ENCODE measurements at regions not wholly inside any gene's neighbourhood (a gene's known extent, or its start where the extent isn't known, plus 50 kb on each side); places are given as distances from the start of the nearest gene placed in this dataset.
"Not testable (repeated sequence)": the region's sequence is repeated elsewhere in the genome, so short reads cannot be mapped to it uniquely, and the experiment has no call there.

DNA sequence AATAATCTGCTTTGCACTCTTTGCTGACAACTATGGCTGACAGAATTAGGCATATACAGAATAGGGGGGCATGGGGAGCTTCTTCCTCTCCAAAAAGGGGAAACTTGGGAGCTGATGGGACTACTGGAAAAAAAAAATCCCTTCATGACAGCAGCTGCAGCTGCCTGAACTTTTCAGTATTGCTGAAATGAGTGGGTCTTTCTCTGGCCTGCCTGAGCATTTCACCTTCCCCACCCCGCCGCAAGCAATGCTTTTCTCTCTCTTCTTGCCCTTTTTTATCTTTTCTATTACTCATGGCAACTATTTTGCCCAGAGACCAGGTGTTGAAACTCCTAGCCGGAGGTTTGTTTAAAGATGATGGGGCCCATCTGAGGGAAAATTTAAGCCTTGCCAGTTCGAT is 244.9 kb downstream of the SEMA3D start:
- H3K27me3 Mint-ChIP-seq (ENCODE audit: low read depth): no peaks in the 10 kb centered on the region
- no peaks in the 10 kb centered on the region for H3K4me1 Mint-ChIP-seq (ENCODE audit: low read depth)
- H3K27ac Mint-ChIP-seq: no peak overlapping the region
- H3K4me3 Mint-ChIP-seq: no peak overlapping the region
- no peaks in the 10 kb centered on the region for H3K9me3 Mint-ChIP-seq
- DNase-seq (ENCODE audit: low spot score): no peak
- H3K36me3 Mint-ChIP-seq (ENCODE audit: low read depth): no peaks in the 10 kb centered on the region

GRCh38 chr7:84941291-84941690 is 245.6 kb downstream of the SEMA3D start:
- Mint-ChIP-seq H3K4me3 (no peak overlapping the region), H3K4me1 (ENCODE audit: low read depth) (no peaks in the 10 kb centered on the region), H3K27me3 (ENCODE audit: low read depth) (no peaks in the 10 kb centered on the region), H3K9me3 (no peaks in the 10 kb centered on the region), H3K27ac (no peak overlapping the region), H3K36me3 (ENCODE audit: low read depth) (no peaks in the 10 kb centered on the region)
- DNase-seq (ENCODE audit: low spot score): no peak

DNA sequence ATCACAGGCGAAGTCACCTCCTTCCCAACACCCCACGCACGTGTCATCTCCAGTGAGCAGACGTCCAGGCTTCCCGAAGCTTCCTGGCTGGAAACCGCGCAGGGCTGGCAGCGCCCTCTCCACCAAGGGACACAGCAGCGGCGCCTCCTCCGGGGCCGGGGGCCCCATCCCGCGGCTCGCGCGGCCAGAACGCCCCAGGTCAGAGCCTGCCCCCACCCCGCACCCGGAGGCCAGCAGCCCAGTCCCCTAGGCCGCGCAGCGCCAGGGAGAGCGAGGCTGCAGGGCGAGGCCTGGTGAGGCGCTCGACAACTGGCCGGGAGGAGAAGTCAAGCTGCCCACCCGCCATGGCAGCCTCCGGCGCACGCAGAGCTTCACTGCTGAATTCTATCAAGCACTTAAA is 247.0 kb downstream of the SEMA3D start:
- no peak overlapping the region for H3K4me3 Mint-ChIP-seq

GRCh38 chr7:84939442-84939841 is 247.4 kb downstream of the SEMA3D start:
- no peak overlapping the region for H3K27ac Mint-ChIP-seq
- no peaks in the 10 kb centered on the region for H3K4me1 Mint-ChIP-seq (ENCODE audit: low read depth)
- H3K27me3 Mint-ChIP-seq (ENCODE audit: low read depth): no peaks in the 10 kb centered on the region
- H3K36me3 Mint-ChIP-seq (ENCODE audit: low read depth): no peaks in the 10 kb centered on the region
- no peak overlapping the region for H3K4me3 Mint-ChIP-seq
- H3K9me3 Mint-ChIP-seq: no peaks in the 10 kb centered on the region
- no peak for DNase-seq (ENCODE audit: low spot score)

More for the DNA sequence above, 247.0 kb downstream of the SEMA3D start:
- Mint-ChIP-seq H3K27ac (no peak overlapping the region), H3K27me3 (ENCODE audit: low read depth) (no peaks in the 10 kb centered on the region), H3K36me3 (ENCODE audit: low read depth) (no peaks in the 10 kb centered on the region), H3K4me1 (ENCODE audit: low read depth) (no peaks in the 10 kb centered on the region), H3K9me3 (no peaks in the 10 kb centered on the region)
- no peak for DNase-seq (ENCODE audit: low spot score)

DNA sequence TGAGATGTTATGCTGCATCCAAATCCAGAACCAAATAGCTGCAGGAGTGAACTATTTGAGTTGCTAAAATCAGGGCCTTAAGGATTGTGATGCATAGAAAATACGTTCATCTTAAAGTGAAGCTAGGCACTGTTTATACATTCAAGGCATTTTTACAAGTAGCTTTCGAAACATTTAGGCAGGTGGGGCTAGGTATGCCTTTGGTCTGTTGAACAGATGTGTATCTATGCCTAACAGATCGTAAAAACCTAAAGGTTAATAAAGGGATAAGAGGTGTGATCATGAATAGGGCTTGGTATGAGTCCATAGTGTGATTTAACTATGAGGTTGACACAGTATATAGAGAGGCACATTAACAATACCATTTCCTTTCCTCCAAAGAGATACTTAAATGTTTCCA is 262.5 kb downstream of the SEMA3D start:
- H3K4me1 Mint-ChIP-seq (ENCODE audit: low read depth): no peaks in the 10 kb centered on the region
- H3K36me3 Mint-ChIP-seq (ENCODE audit: low read depth): no peaks in the 10 kb centered on the region
- H3K27me3 Mint-ChIP-seq (ENCODE audit: low read depth): no peaks in the 10 kb centered on the region
- DNase-seq (ENCODE audit: low spot score): no peak
- no peak overlapping the region for H3K4me3 Mint-ChIP-seq
- no peaks in the 10 kb centered on the region for H3K9me3 Mint-ChIP-seq
- no peak overlapping the region for H3K27ac Mint-ChIP-seq

DNA sequence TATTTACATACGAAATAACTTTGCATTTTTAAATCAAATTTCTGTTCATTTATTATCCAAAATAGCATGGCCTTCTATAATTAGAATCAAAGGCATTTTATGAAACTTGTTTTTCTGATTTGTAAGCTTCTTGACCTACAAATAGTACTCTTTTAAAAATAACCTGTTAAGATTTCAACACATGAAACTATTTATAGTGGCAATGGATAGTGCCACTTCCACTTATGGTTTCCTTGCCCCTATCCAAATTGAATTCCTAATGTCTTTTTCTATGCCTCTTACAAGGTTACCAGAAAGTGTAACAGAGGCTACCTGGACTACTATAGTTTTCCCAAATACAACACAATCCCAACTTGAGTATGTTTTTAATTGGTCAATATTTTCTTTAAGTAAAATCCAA is 263.5 kb downstream of the SEMA3D start:
- Mint-ChIP-seq H3K27me3 (ENCODE audit: low read depth) (no peaks in the 10 kb centered on the region), H3K36me3 (ENCODE audit: low read depth) (no peaks in the 10 kb centered on the region), H3K4me1 (ENCODE audit: low read depth) (no peaks in the 10 kb centered on the region), H3K4me3 (no peak overlapping the region), H3K9me3 (no peaks in the 10 kb centered on the region), H3K27ac (no peak overlapping the region)
- no peak for DNase-seq (ENCODE audit: low spot score)

DNA sequence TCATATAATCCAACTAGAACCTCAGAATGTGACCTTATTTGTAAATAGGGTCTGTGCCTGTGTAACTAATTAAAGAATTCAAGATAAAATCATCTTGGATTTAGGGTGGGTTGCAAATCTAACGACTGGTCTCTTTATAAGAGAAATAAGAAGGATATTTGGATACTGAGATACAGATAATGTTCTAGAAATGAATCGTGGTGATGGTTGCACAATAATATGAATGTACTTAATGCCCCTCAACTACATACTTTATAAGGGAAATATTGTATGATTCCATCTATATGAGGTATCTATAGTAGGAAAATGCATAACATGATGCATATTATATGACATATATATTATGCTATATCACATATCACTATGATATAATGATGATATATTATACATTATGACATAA is 265.7 kb downstream of the SEMA3D start:
- H3K27ac Mint-ChIP-seq: no peak overlapping the region
- H3K27me3 Mint-ChIP-seq (ENCODE audit: low read depth): no peaks in the 10 kb centered on the region
- no peaks in the 10 kb centered on the region for H3K36me3 Mint-ChIP-seq (ENCODE audit: low read depth)
- DNase-seq (ENCODE audit: low spot score): no peak
- H3K4me1 Mint-ChIP-seq (ENCODE audit: low read depth): no peaks in the 10 kb centered on the region
- H3K4me3 Mint-ChIP-seq: no peak overlapping the region
- H3K9me3 Mint-ChIP-seq: no peaks in the 10 kb centered on the region

- not testable (repeated sequence) for H3K4me3 Mint-ChIP-seq; H3K36me3 Mint-ChIP-seq (ENCODE audit: low read depth); H3K4me1 Mint-ChIP-seq (ENCODE audit: low read depth); H3K27ac Mint-ChIP-seq; H3K27me3 Mint-ChIP-seq (ENCODE audit: low read depth); DNase-seq (ENCODE audit: low spot score); H3K9me3 Mint-ChIP-seq
Measured at GRCh38 chr7:84916973-84917372, 269.9 kb downstream of the SEMA3D start.

- H3K27me3 Mint-ChIP-seq (ENCODE audit: low read depth): no peaks in the 10 kb centered on the region
- DNase-seq (ENCODE audit: low spot score): no peak
- H3K9me3 Mint-ChIP-seq: no peaks in the 10 kb centered on the region
- no peaks in the 10 kb centered on the region for H3K36me3 Mint-ChIP-seq (ENCODE audit: low read depth)
- H3K4me3 Mint-ChIP-seq: no peak overlapping the region
- no peaks in the 10 kb centered on the region for H3K4me1 Mint-ChIP-seq (ENCODE audit: low read depth)
- H3K27ac Mint-ChIP-seq: no peak overlapping the region
Measured at GRCh38 chr7:84916161-84916560, 270.7 kb downstream of the SEMA3D start.

GRCh38 chr7:84914598-84914997 is 272.3 kb downstream of the SEMA3D start:
- Mint-ChIP-seq H3K36me3 (ENCODE audit: low read depth) (no peaks in the 10 kb centered on the region), H3K4me1 (ENCODE audit: low read depth) (no peaks in the 10 kb centered on the region), H3K9me3 (no peaks in the 10 kb centered on the region), H3K27ac (no peak overlapping the region), H3K4me3 (no peak overlapping the region), H3K27me3 (ENCODE audit: low read depth) (no peaks in the 10 kb centered on the region)
- no peak for DNase-seq (ENCODE audit: low spot score)

DNA sequence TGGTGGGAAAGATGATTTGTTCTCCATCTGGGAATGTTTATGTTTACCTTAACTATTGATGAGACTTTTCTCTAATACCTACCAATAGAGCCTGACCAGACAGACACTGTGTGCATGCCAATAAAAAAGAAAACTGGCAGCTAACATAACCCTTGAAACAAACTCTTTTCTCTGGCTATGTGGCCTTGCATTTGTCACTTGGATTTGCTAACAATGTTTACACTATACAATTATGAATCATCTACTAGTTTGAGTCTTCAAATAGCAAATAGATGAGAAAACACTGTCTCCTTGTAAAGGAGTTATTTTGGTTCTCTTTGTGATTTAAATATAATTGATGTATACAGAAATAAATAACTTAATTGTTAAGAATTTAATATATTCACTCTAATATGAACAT is 273.1 kb downstream of the SEMA3D start:
- Mint-ChIP-seq H3K27me3 (ENCODE audit: low read depth) (no peaks in the 10 kb centered on the region), H3K4me1 (ENCODE audit: low read depth) (no peaks in the 10 kb centered on the region), H3K9me3 (no peaks in the 10 kb centered on the region), H3K36me3 (ENCODE audit: low read depth) (no peaks in the 10 kb centered on the region), H3K4me3 (no peak overlapping the region), H3K27ac (no peak overlapping the region)
- no peak for DNase-seq (ENCODE audit: low spot score)

- no peaks in the 10 kb centered on the region for H3K27me3 Mint-ChIP-seq (ENCODE audit: low read depth)
- H3K4me3 Mint-ChIP-seq: no peak overlapping the region
- no peak for DNase-seq (ENCODE audit: low spot score)
- no peaks in the 10 kb centered on the region for H3K9me3 Mint-ChIP-seq
- no peak overlapping the region for H3K27ac Mint-ChIP-seq
- H3K4me1 Mint-ChIP-seq (ENCODE audit: low read depth): no peaks in the 10 kb centered on the region
- H3K36me3 Mint-ChIP-seq (ENCODE audit: low read depth): no peaks in the 10 kb centered on the region
Measured at GRCh38 chr7:84912993-84913635, 273.7 kb downstream of the SEMA3D start.

DNA sequence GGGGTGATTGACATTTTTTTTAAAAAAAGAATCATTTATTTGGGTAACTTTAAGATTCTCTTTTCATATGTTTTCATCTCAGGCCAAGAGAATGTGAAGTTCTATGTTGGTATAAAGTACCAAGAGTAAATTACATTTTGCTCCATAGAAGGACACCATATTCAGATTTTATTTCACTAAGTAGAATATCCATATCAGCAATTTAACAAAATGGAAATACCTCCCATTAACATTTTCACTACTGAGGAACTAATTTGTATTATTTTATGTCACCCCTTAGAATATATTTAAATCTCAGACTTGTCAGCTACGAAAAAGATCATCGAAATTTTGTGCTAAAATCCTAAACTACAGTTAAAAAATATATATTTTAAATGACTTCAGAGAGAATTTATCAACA is 274.3 kb downstream of the SEMA3D start:
- no peak overlapping the region for H3K27ac Mint-ChIP-seq
- no peaks in the 10 kb centered on the region for H3K36me3 Mint-ChIP-seq (ENCODE audit: low read depth)
- H3K27me3 Mint-ChIP-seq (ENCODE audit: low read depth): no peaks in the 10 kb centered on the region
- DNase-seq (ENCODE audit: low spot score): no peak
- no peak overlapping the region for H3K4me3 Mint-ChIP-seq
- no peaks in the 10 kb centered on the region for H3K4me1 Mint-ChIP-seq (ENCODE audit: low read depth)
- H3K9me3 Mint-ChIP-seq: no peaks in the 10 kb centered on the region

GRCh38 chr7:84912018-84912417 is 274.8 kb downstream of the SEMA3D start:
- H3K27ac Mint-ChIP-seq: no peak overlapping the region
- H3K4me3 Mint-ChIP-seq: no peak overlapping the region
- no peaks in the 10 kb centered on the region for H3K9me3 Mint-ChIP-seq
- no peaks in the 10 kb centered on the region for H3K27me3 Mint-ChIP-seq (ENCODE audit: low read depth)
- no peak for DNase-seq (ENCODE audit: low spot score)
- H3K36me3 Mint-ChIP-seq (ENCODE audit: low read depth): no peaks in the 10 kb centered on the region
- no peaks in the 10 kb centered on the region for H3K4me1 Mint-ChIP-seq (ENCODE audit: low read depth)

- Mint-ChIP-seq H3K4me3 (no peak overlapping the region), H3K27me3 (ENCODE audit: low read depth) (no peaks in the 10 kb centered on the region), H3K9me3 (no peaks in the 10 kb centered on the region), H3K4me1 (ENCODE audit: low read depth) (no peaks in the 10 kb centered on the region), H3K27ac (no peak overlapping the region), H3K36me3 (ENCODE audit: low read depth) (no peaks in the 10 kb centered on the region)
- DNase-seq (ENCODE audit: low spot score): no peak
Measured at GRCh38 chr7:84911077-84911476, 275.8 kb downstream of the SEMA3D start.
